ENCODE measurements at regions not wholly inside any gene's neighbourhood (a gene's known extent, or its start where the extent isn't known, plus 50 kb on each side); places are given as distances from the start of the nearest gene placed in this dataset.

- TF ChIP-seq TAF7 (optimal IDR thresholded peaks at IDR 0.05; ENCODE audit: borderline replicate concordance, low read depth, low read length) (no peak), CTCF (IDR thresholded peaks at IDR 0.05; ENCODE audit: control extremely low read depth in 1 of 3, insufficient read depth in 1 of 3, low read depth in 1 of 3, low read length in 3 of 3) (no peak), RFX5 (IDR thresholded peaks at IDR 0.05; ENCODE audit: borderline replicate concordance, low read depth, low read length) (no peak), EZH2 (IDR thresholded peaks at IDR 0.05; ENCODE audit: low read depth, low read length, severe bottlenecking) (no peak), POLR2AphosphoS5 (IDR thresholded peaks at IDR 0.05; ENCODE audit: low read depth, low read length) (no peak), CEBPB (IDR thresholded peaks at IDR 0.05; ENCODE audit: low read depth, low read length) (no peak), HDAC6 (IDR thresholded peaks at IDR 0.05; ENCODE audit: low read depth, low read length) (no peak)
- TF ChIP-seq, protein P1, sequence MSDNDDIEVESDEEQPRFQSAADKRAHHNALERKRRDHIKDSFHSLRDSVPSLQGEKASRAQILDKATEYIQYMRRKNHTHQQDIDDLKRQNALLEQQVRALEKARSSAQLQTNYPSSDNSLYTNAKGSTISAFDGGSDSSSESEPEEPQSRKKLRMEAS (IDR thresholded peaks at IDR 0.05), result no peak
Measured at GRCh38 chr2:111688482-111688881, 195.5 kb downstream of the ANAPC1 start.

All from H1 (cell line).